ENCODE measurements at regions not wholly inside any gene's neighbourhood (a gene's known extent, or its start where the extent isn't known, plus 50 kb on each side); places are given as distances from the start of the nearest gene placed in this dataset.

GRCh38 chr10:56895306-56895705, 534.2 kb upstream of the ZWINT start:
- TF ChIP-seq CTCF (IDR thresholded peaks at IDR 0.05; ENCODE audit: unreplicated experiment), result no peak
- H3K27ac Mint-ChIP-seq (ENCODE audit: low read depth, unreplicated experiment), result no peak overlapping the region
- POLR2A ChIA-PET, result no interaction called here
- H3K9me3 Mint-ChIP-seq (ENCODE audit: unreplicated experiment), result no peaks in the 10 kb centered on the region
- DNase-seq (ENCODE audit: unreplicated experiment), result no peak
- H3K4me1 Mint-ChIP-seq (ENCODE audit: insufficient read depth, unreplicated experiment), result no peaks in the 10 kb centered on the region
- H3K4me3 Mint-ChIP-seq (ENCODE audit: unreplicated experiment), result no peak overlapping the region
- H3K27me3 Mint-ChIP-seq (ENCODE audit: insufficient read depth, unreplicated experiment), result peaks cover 29% of the 10 kb centered on the region
- H3K36me3 Mint-ChIP-seq (ENCODE audit: insufficient read depth, unreplicated experiment), result no peaks in the 10 kb centered on the region
- intact Hi-C loops (cut with micrococcal nuclease), result no loop called here
- no TSS peak for BruUV-seq (replicated peaks)
- CTCF ChIA-PET, result no interaction called here

- no peak overlapping the region for H3K4me3 Mint-ChIP-seq (ENCODE audit: unreplicated experiment)
- no peak for DNase-seq (ENCODE audit: unreplicated experiment)
- ChIA-PET CTCF (no interaction called here), POLR2A (no interaction called here)
- no peaks in the 10 kb centered on the region for H3K4me1 Mint-ChIP-seq (ENCODE audit: insufficient read depth, unreplicated experiment)
- no peak for TF ChIP-seq CTCF (IDR thresholded peaks at IDR 0.05; ENCODE audit: unreplicated experiment)
- H3K36me3 Mint-ChIP-seq (ENCODE audit: insufficient read depth, unreplicated experiment), result no peaks in the 10 kb centered on the region
- BruUV-seq (replicated peaks), result no TSS peak
- intact Hi-C loops (cut with micrococcal nuclease), result no loop called here
- H3K9me3 Mint-ChIP-seq (ENCODE audit: unreplicated experiment), result no peaks in the 10 kb centered on the region
- no peak overlapping the region for H3K27ac Mint-ChIP-seq (ENCODE audit: low read depth, unreplicated experiment)
- H3K27me3 Mint-ChIP-seq (ENCODE audit: insufficient read depth, unreplicated experiment), result no peaks in the 10 kb centered on the region
Observed at GRCh38 chr10:56881218-56881617, 520.2 kb upstream of the ZWINT start.

- POLR2A ChIA-PET, result no interaction called here
- intact Hi-C loops (cut with micrococcal nuclease), result no loop called here
- CTCF ChIA-PET, result no interaction called here
- H3K27me3 Mint-ChIP-seq (ENCODE audit: insufficient read depth, unreplicated experiment), result no peaks in the 10 kb centered on the region
- H3K36me3 Mint-ChIP-seq (ENCODE audit: insufficient read depth, unreplicated experiment), result no peaks in the 10 kb centered on the region
- no peak for TF ChIP-seq CTCF (IDR thresholded peaks at IDR 0.05; ENCODE audit: unreplicated experiment)
- no peaks in the 10 kb centered on the region for H3K4me1 Mint-ChIP-seq (ENCODE audit: insufficient read depth, unreplicated experiment)
- BruUV-seq (replicated peaks), result no TSS peak
- H3K9me3 Mint-ChIP-seq (ENCODE audit: unreplicated experiment), result no peaks in the 10 kb centered on the region
- no peak overlapping the region for H3K27ac Mint-ChIP-seq (ENCODE audit: low read depth, unreplicated experiment)
- no peak overlapping the region for H3K4me3 Mint-ChIP-seq (ENCODE audit: unreplicated experiment)
- DNase-seq (ENCODE audit: unreplicated experiment), result no peak
Observed at GRCh38 chr10:56880606-56881005, 519.5 kb upstream of the ZWINT start.

GRCh38 chr10:56874950-56875349, 513.9 kb upstream of the ZWINT start:
- no peaks in the 10 kb centered on the region for H3K4me1 Mint-ChIP-seq (ENCODE audit: insufficient read depth, unreplicated experiment)
- H3K36me3 Mint-ChIP-seq (ENCODE audit: insufficient read depth, unreplicated experiment), result no peaks in the 10 kb centered on the region
- BruUV-seq (replicated peaks), result no TSS peak
- no peak overlapping the region for H3K4me3 Mint-ChIP-seq (ENCODE audit: unreplicated experiment)
- no peaks in the 10 kb centered on the region for H3K27me3 Mint-ChIP-seq (ENCODE audit: insufficient read depth, unreplicated experiment)
- DNase-seq (ENCODE audit: unreplicated experiment), result no peak
- intact Hi-C loops (cut with micrococcal nuclease), result no loop called here
- TF ChIP-seq CTCF (IDR thresholded peaks at IDR 0.05; ENCODE audit: unreplicated experiment), result no peak
- ChIA-PET POLR2A (no interaction called here), CTCF (interaction anchor here (0.5 kb wide), 1 partner anchor 463 kb away, joined by 3 read pairs; no protein-coding TSS in a partner anchor)
- no peaks in the 10 kb centered on the region for H3K9me3 Mint-ChIP-seq (ENCODE audit: unreplicated experiment)
- no peak overlapping the region for H3K27ac Mint-ChIP-seq (ENCODE audit: low read depth, unreplicated experiment)

Data from MCF 10A (cell line).